ENCODE measurements at regions not wholly inside any gene's neighbourhood (a gene's known extent, or its start where the extent isn't known, plus 50 kb on each side); places are given as distances from the start of the nearest gene placed in this dataset.

- no peak for DNase-seq
These were observed 260.5 kb downstream of the CCDC85A start for GRCh38 chr2:56444339-56444738.

DNA sequence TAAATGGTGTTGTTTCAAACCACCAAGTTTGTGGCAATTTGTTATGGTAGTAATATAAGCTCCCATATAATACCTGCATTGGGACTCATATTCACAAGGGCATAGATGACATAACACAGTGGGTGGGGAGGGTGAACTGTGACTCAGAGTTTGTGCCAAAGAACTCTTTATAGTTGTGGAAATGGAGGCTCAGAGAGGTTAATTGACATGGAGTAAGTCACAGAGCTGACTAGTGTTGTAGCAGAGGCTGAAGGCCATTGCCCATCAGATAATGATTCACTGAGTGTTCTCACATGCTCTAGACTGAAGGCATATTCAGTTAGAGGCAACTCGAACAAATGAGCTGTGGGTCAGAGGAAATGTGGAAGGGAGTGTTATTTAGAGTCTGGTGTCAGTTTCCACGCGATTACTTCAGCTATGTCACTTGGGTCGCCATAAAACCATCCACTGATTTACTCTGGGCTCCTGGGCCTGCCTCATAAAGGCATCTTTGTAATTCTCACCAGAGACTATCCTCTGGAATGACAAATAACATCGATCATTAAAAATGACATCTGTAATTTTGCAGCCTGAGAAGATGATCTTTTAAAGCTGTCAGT is 264.7 kb downstream of the CCDC85A start:
- DNase-seq, result no peak

GRCh38 chr2:56449002-56449431 is 265.2 kb downstream of the CCDC85A start:
- DNase-seq, result no peak

- no peak for DNase-seq
These were observed 265.7 kb downstream of the CCDC85A start for GRCh38 chr2:56449449-56449860.

DNA sequence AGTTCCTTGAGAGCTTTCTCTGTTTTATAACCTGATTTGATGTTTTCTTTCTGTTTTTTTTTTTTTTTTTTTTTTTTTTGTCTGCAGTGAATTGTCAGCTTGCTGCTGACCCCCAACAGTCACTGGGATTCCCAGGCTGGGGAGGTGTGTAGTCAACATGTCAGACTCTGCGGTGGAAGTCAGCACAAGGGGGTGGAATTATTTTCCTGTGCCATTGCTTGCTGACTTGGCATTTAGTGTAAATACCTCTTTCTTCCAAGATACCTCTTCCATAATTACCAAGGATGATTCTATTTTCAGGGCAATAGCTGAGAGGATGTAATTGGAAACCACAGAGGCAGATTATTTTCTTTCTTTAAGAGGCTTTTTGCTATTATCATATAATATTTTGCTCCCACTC is 266.3 kb downstream of the CCDC85A start:
- DNase-seq, result no peak

DNA sequence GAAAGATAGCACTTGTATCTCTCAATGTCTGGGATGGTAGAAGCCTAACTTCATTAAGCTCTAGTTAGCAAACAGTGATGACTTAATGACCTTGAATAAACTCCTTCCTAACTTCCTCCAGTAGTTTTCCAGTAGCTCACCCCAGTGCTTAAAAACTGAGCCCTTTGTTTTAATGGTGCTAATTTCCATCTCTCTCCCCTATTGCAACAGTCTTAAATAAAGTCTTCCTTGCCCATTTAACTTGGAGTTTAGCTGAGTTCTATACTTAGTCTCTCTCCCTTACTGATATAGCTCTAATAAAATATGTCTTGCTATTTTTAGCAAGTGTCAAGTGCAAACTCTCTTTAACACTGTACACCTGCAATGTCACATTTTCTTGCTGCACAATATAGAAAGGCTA is 267.0 kb downstream of the CCDC85A start:
- no peak for DNase-seq

DNA sequence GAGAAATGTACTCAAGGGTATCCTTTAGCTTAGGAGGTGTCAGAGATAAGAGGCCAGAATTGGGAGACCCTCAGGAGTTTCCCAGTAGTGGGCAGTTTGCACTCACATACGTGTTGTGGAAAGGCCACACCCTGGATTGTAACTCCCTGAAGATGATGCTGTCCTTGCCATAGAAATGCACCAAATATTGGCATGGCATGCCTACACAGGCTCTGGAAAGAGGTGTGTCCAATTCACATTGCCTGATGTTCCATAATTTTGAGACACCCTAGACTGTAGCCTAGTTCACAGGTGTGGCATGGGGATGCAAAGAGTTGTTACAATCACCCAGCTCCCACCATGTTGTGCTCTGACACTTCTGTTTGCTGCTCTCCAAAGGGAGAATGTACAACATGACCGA is 271.9 kb downstream of the CCDC85A start:
- no peak for DNase-seq

- DNase-seq, result no peak
These were observed 273.0 kb downstream of the CCDC85A start for GRCh38 chr2:56456791-56457190.

DNA sequence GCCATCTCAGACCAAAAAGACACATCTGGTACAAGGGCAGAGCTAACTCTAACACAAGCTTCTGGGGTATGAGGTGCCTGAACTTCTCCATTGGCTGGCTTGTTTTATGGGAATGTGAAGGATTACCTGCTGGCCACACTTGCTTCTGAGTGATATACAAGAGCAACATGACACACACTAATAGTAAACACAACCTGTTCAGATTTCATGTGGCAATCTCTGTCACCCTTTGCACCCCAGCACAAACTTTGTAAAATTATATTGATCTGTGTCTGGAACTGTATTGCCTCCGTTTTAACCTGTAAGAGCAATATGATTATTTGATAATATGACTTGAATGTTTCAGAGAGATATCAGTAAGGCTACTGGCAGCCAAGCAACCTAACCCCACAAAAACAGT is 276.7 kb downstream of the CCDC85A start:
- DNase-seq, result no peak

- DNase-seq, result no peak
These were observed 280.3 kb downstream of the CCDC85A start for GRCh38 chr2:56464066-56464465.

GRCh38 chr2:56464613-56465012 is 280.8 kb downstream of the CCDC85A start:
- DNase-seq, result no peak

- DNase-seq, result no peak
These were observed 281.7 kb downstream of the CCDC85A start for GRCh38 chr2:56465491-56465890.

DNA sequence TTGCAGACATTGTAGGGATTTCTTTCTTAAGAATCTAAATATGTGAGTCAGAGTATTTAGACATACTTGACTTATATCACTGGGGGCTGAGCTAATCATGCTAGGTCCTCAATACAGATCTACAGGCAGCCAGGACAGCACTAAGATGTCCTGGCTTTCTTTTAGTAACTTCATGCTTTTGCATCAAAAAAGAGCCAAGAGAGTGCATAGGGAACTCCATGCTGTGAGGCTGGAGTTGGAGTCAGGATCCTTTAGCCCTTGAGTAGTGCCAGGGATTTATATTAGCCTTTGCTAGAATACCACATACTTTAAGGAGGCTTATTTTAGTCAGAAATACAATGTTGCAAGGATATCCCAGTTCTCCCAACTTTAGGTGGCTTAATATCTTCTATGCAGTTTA is 289.7 kb downstream of the CCDC85A start:
- DNase-seq, result no peak

DNA sequence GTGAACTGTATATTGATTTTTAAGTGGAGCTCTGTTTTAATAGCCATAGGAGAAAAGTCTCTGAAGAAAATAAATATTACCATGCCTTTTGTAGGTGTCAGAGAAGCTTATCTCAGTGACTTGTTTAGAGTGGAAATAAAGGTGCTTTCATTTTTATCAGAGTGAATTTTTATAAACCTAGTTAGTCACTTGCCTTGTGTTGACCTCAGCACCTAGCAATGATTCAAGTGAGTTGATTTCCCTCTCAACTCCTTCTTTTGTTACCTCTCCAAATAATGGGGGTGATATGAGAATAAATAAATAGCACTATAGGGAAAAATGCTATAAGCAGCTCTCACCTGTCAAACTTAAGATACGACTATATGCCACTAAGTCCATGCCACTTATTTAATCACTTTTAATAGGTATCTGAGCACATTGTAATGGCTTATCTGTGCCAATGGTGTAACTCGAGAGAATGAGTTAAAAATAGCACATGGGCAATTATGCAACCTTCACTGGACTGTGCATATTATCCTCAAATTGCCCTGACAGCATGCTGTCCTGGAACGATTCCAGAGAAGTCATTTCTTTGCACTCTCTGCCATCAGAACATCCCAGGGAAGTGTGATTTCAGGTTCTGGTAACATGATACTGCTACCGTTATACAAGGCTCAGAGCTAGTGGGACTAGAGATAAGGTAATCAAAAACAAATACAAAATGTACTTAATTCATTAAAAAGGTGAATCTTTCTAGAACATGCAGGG is 290.8 kb downstream of the CCDC85A start:
- DNase-seq, result no peak

DNA sequence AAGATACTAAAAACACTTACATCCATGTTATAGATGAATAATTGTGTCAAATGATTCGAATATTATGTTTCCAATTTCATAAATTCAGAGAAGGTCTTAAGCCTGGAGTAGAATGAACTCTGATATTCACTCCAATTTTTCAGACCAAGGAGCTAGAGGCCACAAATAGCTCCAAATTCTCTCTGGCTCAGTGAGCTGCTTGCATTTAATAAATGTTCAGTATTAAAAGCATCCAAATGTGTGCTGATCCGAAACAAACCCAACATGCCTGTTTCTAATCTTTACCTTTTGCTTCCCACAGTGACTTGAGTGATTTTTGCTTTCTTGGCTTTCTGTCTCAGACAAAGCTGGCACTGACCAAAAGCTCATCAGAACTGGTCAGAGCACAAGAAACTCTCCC is 291.4 kb downstream of the CCDC85A start:
- no peak for DNase-seq

DNA sequence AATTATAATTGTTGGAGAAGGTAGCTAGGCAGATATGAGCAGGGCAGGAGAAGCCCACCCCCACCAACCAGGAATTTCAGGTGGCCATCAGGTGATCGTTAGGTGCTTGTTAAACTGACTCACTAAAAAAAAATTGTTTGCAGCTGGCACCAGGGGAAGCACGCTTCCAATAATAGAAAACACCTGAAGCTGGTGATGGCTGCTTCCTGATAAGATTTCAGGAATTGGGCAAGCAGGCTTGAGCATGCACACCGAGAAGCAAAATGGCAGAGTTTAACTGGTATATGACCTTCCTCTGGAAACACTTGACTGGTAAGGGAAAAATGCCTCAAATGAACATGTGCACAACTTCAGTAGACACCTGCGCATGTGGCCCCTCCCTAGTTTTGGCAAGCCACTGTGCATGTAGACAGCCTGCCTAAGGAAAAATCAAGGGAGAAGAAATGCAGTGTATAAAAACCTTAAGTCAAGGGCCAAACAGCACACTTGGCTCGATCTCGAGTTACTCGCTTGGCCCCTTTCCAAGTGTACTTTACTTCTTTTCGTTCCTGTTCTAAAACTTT is 292.8 kb downstream of the CCDC85A start:
- DNase-seq, result no peak

DNA sequence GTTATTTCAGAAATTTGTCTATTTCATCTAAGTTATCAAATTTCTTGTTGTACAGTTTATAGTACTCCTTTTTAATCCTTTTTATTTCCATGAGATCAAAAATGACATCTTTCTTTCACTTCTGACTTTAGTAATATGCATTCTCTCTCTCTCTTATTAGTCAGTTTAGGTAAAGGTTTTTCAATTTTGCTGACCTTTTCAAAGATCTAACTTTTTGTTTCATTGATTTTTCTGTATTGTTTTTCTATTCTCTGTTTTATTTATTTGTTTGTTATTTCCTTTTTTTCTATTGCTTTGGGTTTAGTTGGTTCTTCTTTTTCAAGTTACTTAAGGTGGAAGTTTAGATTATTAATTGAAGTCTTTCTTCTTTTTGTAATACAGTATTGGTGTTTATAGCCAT is 294.2 kb downstream of the CCDC85A start:
- no peak for DNase-seq

GRCh38 chr2:56483081-56483480 is 299.3 kb downstream of the CCDC85A start:
- DNase-seq, result no peak

DNA sequence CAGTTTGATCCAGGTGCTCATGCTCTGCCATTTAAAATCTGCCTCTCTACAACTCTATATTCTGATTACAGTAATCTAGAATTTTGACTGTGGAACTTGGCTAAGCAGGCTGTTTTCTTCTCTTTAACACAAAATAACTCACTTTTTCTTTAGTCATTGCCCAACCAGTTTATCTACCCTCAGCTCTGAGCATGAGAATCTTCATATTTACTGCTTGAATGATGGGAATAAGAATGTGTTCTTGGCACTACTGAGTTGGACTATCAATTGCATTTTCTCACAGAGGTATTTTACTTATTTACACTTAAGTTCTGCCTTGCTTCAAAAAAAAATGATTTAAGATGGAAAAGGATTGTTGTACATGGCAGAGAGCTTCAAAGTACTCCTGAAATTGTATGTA is 301.1 kb downstream of the CCDC85A start:
- DNase-seq, result no peak

DNA sequence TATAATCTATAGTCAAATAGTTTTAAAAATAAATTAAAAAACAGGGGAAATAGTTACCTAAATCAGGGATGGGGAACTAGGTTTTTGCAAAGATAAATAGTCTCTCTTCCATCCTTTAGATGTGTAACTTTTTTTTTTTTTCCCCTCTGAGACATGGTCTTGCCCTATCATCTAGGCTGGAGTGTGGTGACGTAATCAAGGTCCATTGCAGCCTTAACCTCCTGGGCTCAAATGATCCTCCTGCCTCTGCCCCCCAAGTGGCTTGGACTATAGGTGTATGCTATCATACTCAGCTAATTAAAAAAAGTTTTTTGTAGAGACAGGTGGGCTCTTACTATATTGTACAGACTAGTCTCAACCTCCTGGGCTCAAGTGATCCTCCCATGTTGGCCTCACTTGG is 316.5 kb downstream of the CCDC85A start:
- no peak for DNase-seq

- no peak for DNase-seq
These were observed 318.8 kb downstream of the CCDC85A start for GRCh38 chr2:56502616-56503015.

- no peak for DNase-seq
These were observed 322.1 kb downstream of the CCDC85A start for GRCh38 chr2:56505885-56506284.

- DNase-seq, result no peak
These were observed 324.9 kb downstream of the CCDC85A start for GRCh38 chr2:56508662-56509061.

GRCh38 chr2:56510610-56511009 is 326.8 kb downstream of the CCDC85A start:
- no peak for DNase-seq

DNA sequence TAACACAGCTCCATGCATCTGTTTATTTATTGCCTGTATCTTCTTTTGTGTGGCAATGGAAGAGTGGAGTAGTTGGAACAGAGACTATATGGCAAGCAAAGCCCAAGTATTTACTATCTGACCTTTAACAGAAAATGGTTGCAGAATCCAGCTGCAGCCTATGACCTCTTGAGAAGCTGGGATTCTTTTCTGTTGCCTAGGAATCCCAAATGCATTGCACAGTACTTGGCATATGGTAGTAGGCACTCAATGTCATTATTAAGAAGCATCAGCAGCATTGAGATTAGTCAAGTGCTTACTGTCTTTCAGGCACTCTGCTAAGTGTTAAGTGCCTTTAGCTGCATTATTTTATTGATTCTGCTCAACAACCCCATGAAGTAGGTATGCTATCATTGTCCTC is 331.6 kb downstream of the CCDC85A start:
- DNase-seq, result no peak

Measured in suppressor macrophage treated with lipopolysaccharide for 1 hour (primary cell).